ENCODE measurements at regions not wholly inside any gene's neighbourhood (a gene's known extent, or its start where the extent isn't known, plus 50 kb on each side); places are given as distances from the start of the nearest gene placed in this dataset.
"Not testable (repeated sequence)": the region's sequence is repeated elsewhere in the genome, so short reads cannot be mapped to it uniquely, and the experiment has no call there.

DNA sequence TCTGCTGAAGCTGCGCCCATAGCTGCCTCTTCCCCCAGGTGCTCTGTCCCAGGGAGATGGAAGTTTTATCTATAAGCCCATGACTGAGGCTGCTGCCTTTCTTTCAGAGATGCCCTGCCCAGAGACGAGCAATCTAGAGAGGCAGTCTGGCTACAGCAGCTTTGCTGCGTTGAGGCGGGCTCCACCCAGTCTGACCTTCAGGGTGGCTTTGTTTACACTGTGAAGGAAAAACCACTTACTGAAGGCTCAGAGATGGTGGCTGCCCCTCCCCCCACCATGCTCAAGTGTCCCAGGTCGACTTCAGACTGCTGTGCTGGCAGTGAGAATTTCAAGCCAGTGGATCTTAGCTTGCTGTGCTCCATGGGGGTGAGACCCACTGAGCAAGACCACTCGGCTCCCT lies 1029.9 kb upstream of the COX7C start:
- not testable (repeated sequence) for TF ChIP-seq POLR2AphosphoS5, POLR2A, EP300 (IDR thresholded peaks at IDR 0.05)
- TF ChIP-seq, protein P1, sequence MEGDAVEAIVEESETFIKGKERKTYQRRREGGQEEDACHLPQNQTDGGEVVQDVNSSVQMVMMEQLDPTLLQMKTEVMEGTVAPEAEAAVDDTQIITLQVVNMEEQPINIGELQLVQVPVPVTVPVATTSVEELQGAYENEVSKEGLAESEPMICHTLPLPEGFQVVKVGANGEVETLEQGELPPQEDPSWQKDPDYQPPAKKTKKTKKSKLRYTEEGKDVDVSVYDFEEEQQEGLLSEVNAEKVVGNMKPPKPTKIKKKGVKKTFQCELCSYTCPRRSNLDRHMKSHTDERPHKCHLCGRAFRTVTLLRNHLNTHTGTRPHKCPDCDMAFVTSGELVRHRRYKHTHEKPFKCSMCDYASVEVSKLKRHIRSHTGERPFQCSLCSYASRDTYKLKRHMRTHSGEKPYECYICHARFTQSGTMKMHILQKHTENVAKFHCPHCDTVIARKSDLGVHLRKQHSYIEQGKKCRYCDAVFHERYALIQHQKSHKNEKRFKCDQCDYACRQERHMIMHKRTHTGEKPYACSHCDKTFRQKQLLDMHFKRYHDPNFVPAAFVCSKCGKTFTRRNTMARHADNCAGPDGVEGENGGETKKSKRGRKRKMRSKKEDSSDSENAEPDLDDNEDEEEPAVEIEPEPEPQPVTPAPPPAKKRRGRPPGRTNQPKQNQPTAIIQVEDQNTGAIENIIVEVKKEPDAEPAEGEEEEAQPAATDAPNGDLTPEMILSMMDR (IDR thresholded peaks at IDR 0.05) = not testable (repeated sequence)
